Activated naive CD4-positive, alpha-beta T cell (primary cell): ENCODE measurements at regions not wholly inside any gene's neighbourhood (a gene's known extent, or its start where the extent isn't known, plus 50 kb on each side); places are given as distances from the start of the nearest gene placed in this dataset.

Experiments used
- DNase-seq, 4 experiments: peaks; one replicate each; lab custom pipeline; 2025; lab: John Stamatoyannopoulos, UW

DNA sequence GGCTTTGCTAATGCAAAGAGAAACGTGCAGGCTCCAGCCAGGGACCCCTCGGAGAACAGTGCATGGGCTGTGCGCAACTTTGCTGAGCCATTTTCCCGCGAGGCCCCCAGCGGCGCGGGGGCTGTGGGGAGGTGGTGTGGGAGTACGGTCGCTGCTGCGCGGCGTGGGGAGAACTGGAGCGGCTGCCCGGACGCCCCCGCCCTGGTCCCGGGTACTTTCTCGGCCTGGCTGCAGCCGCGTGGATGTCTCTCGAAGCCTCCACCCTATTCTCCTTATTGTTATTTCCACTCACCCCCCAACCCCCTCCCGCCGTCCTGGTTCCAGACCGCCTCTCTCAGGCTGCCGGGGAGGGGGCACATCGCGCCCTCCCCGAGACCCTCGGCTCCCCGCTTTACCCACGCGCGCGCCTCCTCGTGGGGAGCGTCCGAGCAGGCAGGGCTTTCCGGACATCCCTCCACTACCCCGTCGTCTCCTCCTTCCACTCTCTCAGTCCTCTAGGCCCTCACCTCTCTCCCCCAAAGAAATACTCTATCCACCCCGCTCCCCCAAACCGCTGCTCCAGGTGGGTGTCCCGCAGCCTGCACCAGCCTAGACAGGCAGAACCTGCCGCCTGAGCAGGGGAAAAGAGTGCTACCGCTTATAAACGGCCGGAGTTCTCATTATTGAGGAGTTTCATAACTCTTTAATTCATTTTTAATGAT lies 68.6 kb upstream of the TBCA start:
- no peak for DNase-seq

GRCh38 chr5:77844373-77844622 lies 68.2 kb upstream of the TBCA start:
- DNase-seq = no peak

GRCh38 chr5:77843570-77844372 lies 67.6 kb upstream of the TBCA start:
- DNase-seq = no peak

- DNase-seq = no peak
Measured at GRCh38 chr5:77842243-77842642, 66.1 kb upstream of the TBCA start.

DNA sequence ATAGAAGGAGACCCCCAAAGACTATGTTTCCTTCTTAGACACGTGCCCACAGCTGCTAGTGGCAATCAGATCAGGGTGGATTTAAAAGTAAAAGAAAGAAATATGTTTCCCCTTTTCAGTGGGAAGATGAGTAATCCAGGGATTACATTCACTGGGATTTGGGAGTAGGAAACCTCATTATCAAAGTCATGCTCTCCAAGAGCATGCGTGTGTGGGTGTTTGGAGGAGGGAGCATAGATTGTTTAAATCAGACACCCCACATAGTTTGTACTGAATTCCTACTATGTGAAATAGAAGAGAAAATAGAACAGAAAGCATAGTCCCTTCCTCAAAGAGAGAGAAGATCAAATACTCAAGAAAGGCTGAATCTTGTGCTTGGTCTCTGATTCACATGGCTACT lies 65.5 kb upstream of the TBCA start:
- no peak for DNase-seq

DNA sequence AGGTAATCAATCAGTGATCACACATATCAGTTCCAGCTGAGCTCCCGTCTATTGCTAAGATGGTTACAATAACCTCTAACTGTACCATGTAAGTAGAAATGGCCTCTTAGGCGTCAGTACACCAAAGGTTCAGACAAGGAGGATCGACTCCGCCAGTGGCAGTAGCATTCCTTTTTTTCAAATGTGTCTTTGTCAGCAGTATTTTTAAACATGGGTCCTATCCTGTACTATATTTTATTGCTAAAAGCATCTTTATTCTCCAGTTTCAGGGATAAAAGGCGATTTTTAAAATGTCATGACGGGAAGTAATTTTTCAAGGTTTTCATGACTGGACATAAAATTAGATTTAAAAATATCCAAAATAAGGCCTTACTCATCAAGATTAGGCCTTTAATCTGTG lies 64.8 kb upstream of the TBCA start:
- DNase-seq = no peak

DNA sequence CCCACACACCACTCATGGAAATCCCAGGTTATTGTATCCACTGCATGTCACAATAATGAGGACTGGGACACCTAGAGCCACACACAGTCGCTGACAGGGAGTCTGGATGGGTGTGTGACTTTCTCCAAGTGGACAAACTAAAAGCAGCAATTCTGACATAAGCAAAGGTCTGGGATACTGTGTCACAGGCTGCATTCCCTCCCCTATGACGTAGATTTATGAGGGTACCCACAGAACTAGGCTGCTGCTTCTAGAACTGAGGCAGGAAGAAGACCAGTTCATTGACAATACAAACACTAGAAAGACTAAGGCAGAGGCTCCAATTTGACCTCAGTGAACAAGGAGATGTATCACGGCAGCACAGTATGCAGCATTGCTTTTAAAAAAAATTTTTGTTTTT lies 63.6 kb upstream of the TBCA start:
- DNase-seq = no peak

- no peak for DNase-seq
Measured at GRCh38 chr5:77832938-77833337, 56.8 kb upstream of the TBCA start.

DNA sequence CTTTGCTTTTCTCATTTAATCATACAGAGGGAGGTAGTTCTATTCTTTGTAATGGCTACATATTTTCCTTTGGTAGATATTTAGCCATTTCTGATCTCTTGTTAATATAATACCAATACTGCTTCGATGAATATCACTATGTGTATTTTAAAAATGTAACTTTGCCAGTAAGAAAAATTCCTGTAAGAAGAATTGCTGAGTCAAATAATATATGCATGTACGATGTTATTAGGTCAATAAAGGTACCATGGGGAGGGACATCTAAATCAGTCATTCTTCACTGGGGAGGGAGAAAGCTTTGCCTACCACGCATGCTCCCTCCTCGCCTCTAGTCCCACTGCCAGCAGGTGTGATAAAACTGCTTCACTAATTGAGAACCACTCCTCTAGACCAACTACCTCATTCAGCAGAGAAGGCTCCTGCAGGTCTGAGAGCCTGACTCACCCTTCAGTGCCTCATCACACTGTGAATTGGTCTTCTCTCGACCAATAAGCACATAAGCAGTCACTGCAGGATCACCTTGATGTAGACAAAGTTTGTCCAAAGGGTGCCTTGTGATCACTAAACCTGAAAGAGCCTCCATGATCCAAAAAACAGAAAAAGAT lies 56.1 kb upstream of the TBCA start:
- DNase-seq = no peak

DNA sequence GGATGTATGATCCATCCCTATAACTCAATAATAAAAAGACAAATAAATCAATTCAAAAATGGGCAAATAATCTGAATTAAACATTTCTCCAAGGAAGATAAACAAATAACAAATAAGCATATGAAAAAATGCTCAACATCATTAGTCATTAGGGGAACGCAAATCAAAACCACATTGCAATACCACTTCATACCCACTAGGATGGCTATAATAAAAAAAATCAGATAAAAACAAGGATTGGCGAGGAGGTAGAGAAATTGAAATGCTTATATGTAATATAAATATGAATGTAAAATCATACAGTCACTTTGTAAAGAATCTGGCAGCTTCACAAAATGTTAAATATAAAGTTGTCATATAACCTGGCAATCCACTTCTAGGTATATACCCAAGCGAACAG lies 52.3 kb upstream of the TBCA start:
- no peak for DNase-seq
